HK-2 (cell line): ENCODE measurements at regions not wholly inside any gene's neighbourhood (a gene's known extent, or its start where the extent isn't known, plus 50 kb on each side); places are given as distances from the start of the nearest gene placed in this dataset.

Experiments
- DNase-seq: peaks from one replicate; pipeline ENCODE4 v3.0.0-alpha.2; 2018; ENCODE audit not compliant: unreplicated experiment

- no peak for DNase-seq
These were observed 85.2 kb downstream of the NR2F2 start for GRCh38 chr15:96415513-96416217.

GRCh38 chr15:96416218-96416933, 85.9 kb downstream of the NR2F2 start:
- no peak for DNase-seq

GRCh38 chr15:96416934-96417759, 86.6 kb downstream of the NR2F2 start:
- no peak for DNase-seq

DNA sequence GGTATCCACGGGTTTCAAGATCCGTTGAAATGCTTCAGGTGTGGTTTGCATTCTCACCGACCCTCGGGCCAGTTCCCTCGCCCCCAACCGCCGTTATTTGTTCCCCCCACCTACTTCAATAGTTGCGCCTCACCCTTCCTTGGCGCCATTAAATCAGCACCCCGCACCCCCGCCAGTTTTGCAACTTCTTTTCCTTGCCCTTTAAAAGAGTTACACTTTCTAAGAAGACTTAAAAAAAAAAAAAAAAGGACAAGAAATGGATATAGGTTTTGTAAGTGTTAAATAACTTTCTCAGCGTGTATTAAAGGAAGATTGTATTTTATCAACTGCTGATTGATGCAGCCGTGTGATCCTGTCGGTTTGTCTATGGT, 87.2 kb downstream of the NR2F2 start:
- no peak for DNase-seq

DNA sequence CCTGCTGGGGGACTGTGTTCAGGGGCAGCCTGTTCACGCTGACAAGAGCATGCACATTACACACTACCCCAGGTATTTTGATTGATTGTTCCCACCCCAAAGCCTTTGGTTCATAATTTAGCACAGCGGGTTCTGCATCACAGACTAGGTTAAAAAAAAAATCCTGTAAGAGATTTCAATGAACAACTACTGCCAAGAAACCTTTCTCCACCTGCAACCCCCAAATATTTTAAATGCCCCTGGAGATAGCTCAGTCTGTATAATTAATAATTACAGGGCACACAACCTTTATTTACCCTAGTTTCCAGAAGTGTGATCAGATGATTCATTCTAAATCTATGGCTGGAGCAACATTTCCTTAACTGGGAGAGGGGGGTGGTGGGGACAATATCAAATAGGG, 87.6 kb downstream of the NR2F2 start:
- DNase-seq, result no peak

DNA sequence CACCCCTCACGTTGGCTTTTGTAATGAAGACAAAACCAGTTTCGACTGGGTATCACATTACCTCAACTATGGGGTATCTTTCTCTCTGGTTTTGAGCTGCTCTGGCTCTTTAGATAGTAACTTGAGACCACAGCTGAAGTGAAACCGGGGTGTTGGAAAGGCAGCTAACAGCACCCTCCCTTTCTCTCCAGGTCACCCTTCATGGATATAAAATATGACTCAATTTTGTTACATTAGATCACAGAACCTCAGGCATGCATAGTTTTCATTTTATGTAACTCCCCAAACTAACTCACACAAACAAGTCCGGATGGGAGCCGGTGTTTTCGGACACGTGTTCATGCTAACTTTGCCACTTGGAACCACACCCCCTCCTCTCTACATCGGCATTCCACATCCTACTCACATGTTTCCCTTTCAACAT, 90.7 kb downstream of the NR2F2 start:
- DNase-seq, result no peak

DNA sequence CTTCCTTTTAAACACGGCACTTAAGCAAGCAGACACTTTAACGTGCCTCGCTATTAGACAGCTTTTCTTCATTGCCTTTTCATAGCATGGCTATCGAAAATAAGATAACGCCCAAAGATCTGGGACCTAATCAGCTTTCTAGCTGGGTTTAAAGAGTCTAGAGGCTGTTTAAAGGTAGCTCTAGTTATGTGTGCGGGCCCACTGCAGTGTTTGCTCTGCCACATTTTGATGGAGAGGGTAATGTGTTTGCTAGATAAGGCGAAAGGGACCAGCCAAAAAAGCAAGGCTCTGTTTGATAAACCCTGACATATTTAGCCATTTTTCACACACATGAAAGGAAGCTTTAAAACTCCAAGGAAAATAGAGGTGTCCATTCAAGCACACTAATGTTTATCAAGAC, 91.6 kb downstream of the NR2F2 start:
- DNase-seq, result no peak

DNA sequence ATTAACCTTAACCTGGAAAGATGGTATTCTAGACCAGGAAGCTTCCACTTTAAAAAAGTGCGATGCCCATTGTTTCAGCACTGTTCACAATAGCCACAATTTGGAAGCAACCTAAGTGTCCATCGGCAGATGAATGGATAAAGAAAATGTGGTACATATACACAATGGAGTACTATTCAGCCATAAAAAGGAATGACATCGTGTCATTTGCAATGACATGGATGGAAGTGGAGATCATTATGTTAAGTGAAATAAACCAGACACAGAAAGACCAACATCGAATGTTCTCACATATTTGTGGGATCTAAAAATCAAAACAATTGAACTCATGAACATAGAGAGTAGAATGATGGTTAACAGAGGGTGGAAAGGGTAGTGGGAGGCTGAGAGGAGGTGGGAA, 94.2 kb downstream of the NR2F2 start:
- DNase-seq, result no peak

GRCh38 chr15:96428742-96429141, 98.2 kb downstream of the NR2F2 start:
- peak; percentile 50 for DNase-seq

- no peak for DNase-seq
These were observed 101.3 kb downstream of the NR2F2 start for GRCh38 chr15:96431786-96432185.

DNA sequence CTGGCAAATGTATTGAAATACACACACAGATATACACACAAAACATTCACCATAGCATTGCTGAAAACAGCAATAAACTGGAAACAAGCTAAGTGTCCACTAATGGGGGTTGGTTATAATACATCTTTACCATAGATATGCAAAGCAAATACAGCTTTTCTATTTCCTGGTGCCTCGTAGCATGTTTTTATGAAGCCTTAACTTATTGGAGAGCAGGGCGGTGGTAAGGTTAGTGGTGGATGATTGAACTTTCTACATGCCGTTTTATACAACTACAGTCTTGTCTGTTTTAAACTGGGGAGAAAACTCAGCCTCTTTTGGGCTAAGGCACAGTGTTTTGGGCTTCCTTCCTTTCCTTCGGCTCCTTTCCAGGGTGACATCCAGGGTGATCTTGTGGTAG, 104.5 kb downstream of the NR2F2 start:
- DNase-seq, result no peak

GRCh38 chr15:96435841-96436240, 105.3 kb downstream of the NR2F2 start:
- no peak for DNase-seq

DNA sequence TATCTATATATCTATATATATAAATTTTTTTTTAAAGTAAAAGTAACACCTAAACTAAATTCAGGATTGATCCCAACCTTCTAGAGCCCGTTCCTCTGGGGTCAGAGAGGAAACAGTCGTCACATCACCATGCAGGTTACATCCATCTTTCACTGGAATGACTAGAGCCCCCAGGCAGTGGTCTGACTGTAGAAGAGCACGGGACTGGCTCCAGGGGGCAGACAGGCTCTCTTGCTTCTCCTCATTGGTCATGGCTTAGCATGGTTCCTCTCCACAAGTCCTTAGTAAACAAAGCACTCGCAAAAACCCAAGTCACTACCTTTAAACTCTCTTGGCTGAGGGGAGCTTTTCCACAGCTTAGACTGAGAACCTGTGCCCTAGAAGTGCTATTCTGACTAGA, 110.5 kb downstream of the NR2F2 start:
- DNase-seq, result no peak

- no peak for DNase-seq
These were observed 111.6 kb downstream of the NR2F2 start for GRCh38 chr15:96442076-96442475.

DNA sequence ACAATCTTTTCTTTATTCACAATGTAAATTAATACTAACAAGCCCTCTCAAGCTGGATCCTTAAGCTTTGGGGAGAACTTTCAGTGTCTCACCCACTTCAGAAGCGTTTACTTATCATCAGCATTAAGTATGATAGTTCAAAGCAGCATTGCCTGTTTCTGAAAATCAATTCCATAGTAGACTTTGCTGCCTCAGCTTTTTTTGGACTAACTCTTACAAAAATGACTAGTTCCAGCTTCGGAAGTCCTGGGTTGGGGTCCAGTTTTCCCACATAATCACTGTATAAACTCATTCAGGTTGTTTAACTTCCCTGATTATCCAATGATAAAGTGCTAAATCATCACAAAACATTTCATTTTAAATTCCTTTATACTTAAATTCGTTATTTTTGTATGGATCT, 114.4 kb downstream of the NR2F2 start:
- DNase-seq, result no peak

DNA sequence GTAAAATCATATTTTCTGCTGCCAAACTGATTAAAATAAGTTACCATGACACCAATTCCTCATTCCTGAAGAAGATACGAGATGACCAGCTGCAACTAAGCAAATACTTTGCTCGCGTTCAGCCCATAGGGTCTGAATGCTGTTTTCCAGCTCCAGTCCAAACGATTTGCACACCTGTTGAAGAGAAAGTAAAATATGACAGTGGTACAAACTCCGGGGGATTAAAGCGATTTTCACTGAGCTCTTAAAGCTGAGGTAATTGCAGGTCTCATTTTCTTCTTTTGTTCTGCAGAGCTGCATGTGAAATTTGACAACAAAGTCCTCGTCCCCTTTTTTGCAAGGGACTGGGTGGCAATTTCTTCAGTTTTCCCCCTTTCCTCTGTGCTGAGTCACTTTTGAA, 118.4 kb downstream of the NR2F2 start:
- no peak for DNase-seq

DNA sequence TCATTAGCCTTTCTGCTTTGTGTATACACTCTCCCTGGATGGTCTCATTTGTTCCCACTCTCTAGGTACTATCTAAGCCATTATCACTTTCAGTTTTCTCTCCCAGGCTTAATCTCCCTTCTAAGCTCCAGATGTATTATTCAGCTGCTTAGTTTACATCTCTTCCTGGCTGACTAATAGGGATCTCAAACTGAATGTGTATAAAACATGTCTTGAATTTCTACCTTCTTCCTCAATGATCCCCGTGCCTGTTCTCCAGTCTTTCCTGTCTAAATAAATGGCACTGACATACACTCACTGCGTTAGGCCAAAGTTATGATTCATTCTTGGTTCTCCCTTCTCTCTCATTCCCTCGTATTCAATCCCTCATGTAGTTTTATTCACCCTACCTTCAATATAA, 127.3 kb downstream of the NR2F2 start:
- DNase-seq, result no peak

GRCh38 chr15:96460106-96460505, 129.6 kb downstream of the NR2F2 start:
- DNase-seq, result no peak

DNA sequence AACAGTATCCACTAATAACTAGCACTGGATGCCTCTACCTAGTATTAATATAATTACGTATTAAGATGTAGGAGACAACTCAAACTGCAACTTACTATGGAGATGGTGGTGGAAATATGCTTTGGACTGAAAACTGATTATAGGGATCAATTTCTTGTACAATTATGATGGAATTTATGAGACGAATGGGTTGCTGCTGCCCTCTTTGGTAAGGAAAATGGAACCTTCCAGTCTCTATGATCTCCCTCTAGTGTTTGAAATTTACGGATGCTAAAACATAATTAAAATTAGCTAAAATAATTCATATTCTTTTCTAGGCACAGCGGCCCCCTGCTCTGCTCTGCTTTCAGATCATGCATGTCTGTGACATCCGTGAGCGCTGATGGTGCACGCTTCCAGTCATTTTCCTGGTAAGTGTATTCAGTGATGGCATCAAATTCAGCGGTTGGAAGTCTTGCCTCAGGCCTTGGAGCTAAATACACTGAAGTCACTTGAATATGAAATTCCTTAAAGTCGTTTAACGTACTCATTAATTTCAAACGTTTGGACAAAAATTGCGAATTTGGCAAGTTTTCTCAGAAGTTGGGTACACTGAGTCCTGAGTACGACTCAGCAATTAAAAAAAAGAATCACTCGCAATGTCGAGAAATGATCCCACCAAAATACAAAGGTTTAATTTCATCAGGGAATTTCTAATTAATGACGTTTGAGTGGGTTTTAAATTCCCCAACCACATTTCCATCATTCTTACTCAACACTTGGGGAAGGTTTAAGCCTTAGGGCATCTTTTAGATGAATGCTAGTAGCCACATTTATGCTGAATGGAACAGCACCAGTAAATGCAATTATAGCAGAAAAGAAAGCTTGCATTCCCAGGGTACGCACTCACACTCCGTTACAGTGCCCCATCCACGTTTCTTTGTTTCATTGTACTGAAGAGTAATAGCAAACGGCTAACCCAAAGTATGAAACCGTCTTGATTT, 132.6 kb downstream of the NR2F2 start:
- no peak for DNase-seq

- DNase-seq, result no peak
These were observed 136.0 kb downstream of the NR2F2 start for GRCh38 chr15:96466389-96466947.

DNA sequence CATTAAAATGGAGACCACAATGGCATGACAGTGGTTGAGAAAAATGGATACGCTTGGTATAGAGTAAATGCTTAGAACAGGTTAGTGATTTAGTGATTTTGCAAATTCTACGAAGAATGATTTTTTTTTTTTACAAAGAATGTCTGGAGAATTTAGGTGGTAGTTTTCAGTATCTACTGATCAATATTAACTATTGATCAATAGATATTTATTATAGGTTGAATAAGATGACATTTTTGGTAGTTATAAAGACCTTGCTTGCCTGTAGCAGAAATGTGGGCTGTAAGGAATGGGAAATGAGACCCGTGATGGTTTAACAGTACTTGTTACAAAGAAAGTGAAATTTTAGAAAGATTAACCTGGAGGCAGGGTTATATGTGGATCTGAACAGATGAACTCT, 137.5 kb downstream of the NR2F2 start:
- DNase-seq, result no peak
